HepG2 (cell line): ENCODE measurements at regions not wholly inside any gene's neighbourhood (a gene's known extent, or its start where the extent isn't known, plus 50 kb on each side); places are given as distances from the start of the nearest gene placed in this dataset.

Source experiments
- ATAC-seq: fragments of 200-7000 bp; cut with Tn5 transposase; 3 replicates; pipeline ENCODE4 v1.9.1; 2020; ENCODE audit warnings: mild to moderate bottlenecking, moderate library complexity
- BruUV-seq: library from RNA; stranded (reverse); fragments of 400-500 nt; replicated peaks from 2 replicates; lab custom pipeline; 2021; lab: Mats Ljungman, UMichigan
- CTCF ChIA-PET: fragments of 300-600 bp; formaldehyde crosslinking; extraction: SDS; loops from one replicate; lab custom pipeline; 2021; ENCODE audit warnings: low total read pairs, inconsistent platforms, low intra/inter-chr PET ratio; lab: Yijun Ruan, JAX
- POLR2A ChIA-PET: fragments of 350-600 bp; sonication (Branson Sonifier 250); formaldehyde crosslinking; loops from one replicate; lab custom pipeline; 2020; ENCODE audit warnings: antibody characterized with exemption, inconsistent platforms; lab: Yijun Ruan, JAX
- DNase-seq: peaks from one replicate; pipeline ENCODE4 v3.0.0-alpha.2; 2015; ENCODE audit warnings: low spot score
- FAIRE-seq: peaks from 3 replicates; lab custom pipeline; 2011; peaks lifted over from hg19 to GRCh38; lab: Jason Lieb, UNC
- H2AFZ ChIP-seq: one replicate; pipeline ENCODE4 v1.6.1; 2011; ENCODE audit warnings: low read length, inconsistent platforms
- H3K27ac ChIP-seq: fragments of 300-600 bp; 3 replicates; pipeline ENCODE4 v1.8.0; 2011; ENCODE audit warnings: mixed run types, mild to moderate bottlenecking, mixed read lengths, low read length, inconsistent platforms; ENCODE audit not compliant: insufficient read depth; ENCODE audit errors: extremely low read length
- H3K27me3 ChIP-seq, 2 experiments: fragments of 200-600 bp in 1 of 2; 2 replicates in 1 of 2; 3 replicates in 1 of 2; pipeline versions ENCODE4 v1.6.0 to v1.8.0; 2011; ENCODE audit warnings: low read length in 2 of 2, mild to moderate bottlenecking in 2 of 2, moderate library complexity in 2 of 2, inconsistent platforms in 1 of 2; ENCODE audit not compliant: insufficient read depth in 2 of 2, control insufficient read depth in 1 of 2
- H3K36me3 ChIP-seq, 2 experiments: fragments of 200-600 bp in 1 of 2; replicated peaks in 1 of 2; 2 replicates in 1 of 2; 3 replicates in 1 of 2; pipeline versions ENCODE4 v1.5.1 to v1.8.0; 2011; ENCODE audit warnings: low read length in 2 of 2, inconsistent platforms in 1 of 2; ENCODE audit not compliant: insufficient read depth in 2 of 2, control insufficient read depth in 1 of 2
- H3K4me1 ChIP-seq: 2 replicates; pipeline ENCODE4 v1.5.1; 2012; ENCODE audit warnings: low read length, inconsistent platforms; ENCODE audit not compliant: insufficient read depth
- H3K4me2 ChIP-seq: 2 replicates; pipeline ENCODE4 v1.6.0; 2011; ENCODE audit warnings: low read depth, low read length, inconsistent platforms
- H3K4me3 ChIP-seq, 3 experiments: fragments of 200-600 bp in 1 of 3; sonication (generic), shearing (Covaris generic) in 1 of 3; replicated peaks in 1 of 3; 2 replicates each; pipeline ENCODE4 v1.5.1; 2011 to 2016; ENCODE audit warnings: low read length in 3 of 3, inconsistent platforms in 2 of 3, low read depth in 2 of 3, mild to moderate bottlenecking in 2 of 3, control low read depth in 1 of 3, mixed read lengths in 1 of 3; ENCODE audit not compliant: insufficient read depth in 1 of 3
- H3K79me2 ChIP-seq: one replicate; pipeline ENCODE4 v1.6.1; 2011; ENCODE audit warnings: low read length, inconsistent platforms; ENCODE audit not compliant: insufficient read depth
- H3K9ac ChIP-seq: 2 replicates; pipeline ENCODE4 v1.6.0; 2011; ENCODE audit warnings: mild to moderate bottlenecking, low read depth, low read length, inconsistent platforms; ENCODE audit not compliant: insufficient read depth
- H3K9me3 ChIP-seq: 2 replicates; pipeline ENCODE4 v1.5.1; 2012; ENCODE audit warnings: mild to moderate bottlenecking, low read length
- H4K20me1 ChIP-seq: 2 replicates; pipeline ENCODE4 v1.6.0; 2011; ENCODE audit warnings: inconsistent platforms, mild to moderate bottlenecking, low read length, moderate library complexity; ENCODE audit not compliant: insufficient read depth
- PAX8 ChIP-seq: sonication (generic); formaldehyde crosslinking; IDR thresholded peaks from 2 replicates; pipeline ENCODE4 v1.8.0; 2022; ENCODE audit warnings: mild to moderate bottlenecking, missing genetic modification reagents, borderline replicate concordance
- SIN3A ChIP-seq: IDR thresholded peaks from 2 replicates; pipeline ENCODE4 v1.6.1; 2011; ENCODE audit warnings: low read depth, mild to moderate bottlenecking, control low read depth, low read length, borderline replicate concordance
- SMAD3 ChIP-seq: sonication (generic); formaldehyde crosslinking; IDR thresholded peaks from 2 replicates; pipeline ENCODE4 v1.4.0; 2020; ENCODE audit warnings: missing genetic modification reagents
- SRF ChIP-seq: IDR thresholded peaks from 2 replicates; pipeline ENCODE4 v1.6.1; 2011; ENCODE audit warnings: mild to moderate bottlenecking, low read depth, low read length, moderate library complexity
- ZFP37 ChIP-seq: sonication (generic); formaldehyde crosslinking; IDR thresholded peaks from 2 replicates; pipeline ENCODE4 v1.4.0; 2020; ENCODE audit warnings: missing genetic modification reagents, borderline replicate concordance
- ZNF430 ChIP-seq: sonication (generic); formaldehyde crosslinking; IDR thresholded peaks from 2 replicates; pipeline ENCODE4 v1.9.0; 2021; ENCODE audit warnings: mild to moderate bottlenecking, missing genetic modification reagents
- ZNF792 ChIP-seq: IDR thresholded peaks from 2 replicates; pipeline ENCODE4 v1.6.1; 2016
- WGBS: methylation state at CpG from one replicate; pipeline ENCODE4 v1.1.6; 2017; ENCODE audit warnings: low lambda C conversion rate; 5-methylcytosine and 5-hydroxymethylcytosine counted together
- in situ Hi-C: cut with HindIII; loops from 2 replicates; pipeline ENCODE4 v1.10.0; 2017; ENCODE audit warnings: low pct_unique_long_range_greater_than_20kb; ENCODE audit not compliant: extremely low pct_ligation_motif_present
- intact Hi-C: fragments of 100-400 bp; cut with micrococcal nuclease; formaldehyde crosslinking; loops from one replicate; pipeline ENCODE4 v1.10.0; 2022; ENCODE audit not compliant: unreplicated experiment

DNA sequence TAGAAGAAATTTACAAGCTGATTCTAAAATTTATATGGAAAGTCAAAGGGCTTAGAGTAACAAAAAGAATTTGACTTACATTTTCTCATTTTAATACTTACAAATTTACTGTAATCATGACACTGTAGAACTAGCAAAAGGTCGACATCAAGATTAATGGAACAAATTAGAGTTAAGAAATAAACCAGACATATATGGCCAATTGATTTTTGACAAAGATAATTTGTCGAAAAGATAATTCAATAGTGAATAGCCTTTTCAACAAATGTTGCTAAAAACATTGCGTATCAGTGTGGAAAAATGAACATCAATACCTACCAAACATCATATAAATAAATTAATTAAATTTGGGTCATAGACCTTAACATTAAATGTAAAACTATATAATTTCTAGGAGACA is 955.5 kb upstream of the AUTS2 start:
- no peak for DNase-seq
- BruUV-seq, result no TSS peak
- Histone ChIP-seq H3K4me3 (no peak overlapping the region), H3K4me1 (no peaks in the 10 kb centered on the region), H4K20me1 (no peaks in the 10 kb centered on the region), H3K4me2 (no peak overlapping the region), H3K27ac (no peak overlapping the region), H3K27me3 (no peaks in the 10 kb centered on the region), H3K36me3 (no peaks in the 10 kb centered on the region), H3K79me2 (no peaks in the 10 kb centered on the region), H3K9me3 (peaks cover 36% of the 10 kb centered on the region), H3K9ac (no peak overlapping the region)
- ATAC-seq, result no peak
- ChIA-PET POLR2A (no interaction called here), CTCF (no interaction called here)
- in situ Hi-C loops, result no loop called here
- WGBS, result 21% methylated on average over 3 of the region's 3 CpGs
- no peak for TF ChIP-seq SIN3A
- no peak for TF ChIP-seq SRF
- TF ChIP-seq PAX8 (CRISPR knock-in tag), result no peak
- TF ChIP-seq SMAD3, result no peak
- TF ChIP-seq, all 625 proteins: peak for 0
- no peak for FAIRE-seq
- intact Hi-C loops, result no loop called here
- no peak overlapping the region for H2AFZ ChIP-seq

GRCh38 chr7:68663392-68663791 is 934.9 kb upstream of the AUTS2 start:
- no peak overlapping the region for H3K27ac ChIP-seq
- in situ Hi-C loops (no loop called here), intact Hi-C loops (no loop called here)
- ATAC-seq, result no peak
- FAIRE-seq, result no peak
- no peak overlapping the region for H3K4me3 ChIP-seq
- peaks cover 17% of the 10 kb centered on the region for H3K9me3 ChIP-seq
- no peak for DNase-seq
- TF ChIP-seq ZNF792 (CRISPR knock-in tag) (no peak), ZFP37 (CRISPR knock-in tag) (no peak), ZNF430 (no peak)
- no peaks in the 10 kb centered on the region for H3K4me1 ChIP-seq
- BruUV-seq, result no TSS peak
- no peak overlapping the region for H3K4me2 ChIP-seq
- no peaks in the 10 kb centered on the region for H3K36me3 ChIP-seq
- no peak overlapping the region for H2AFZ ChIP-seq
- CTCF ChIA-PET, result no interaction called here
- no peaks in the 10 kb centered on the region for H3K27me3 ChIP-seq
- POLR2A ChIA-PET, result no interaction called here
- no peak overlapping the region for H3K9ac ChIP-seq
- no peaks in the 10 kb centered on the region for H3K79me2 ChIP-seq
- WGBS, result 3% methylated on average over 1 of the region's 1 CpG
- H4K20me1 ChIP-seq, result no peaks in the 10 kb centered on the region
